OCI-LY3 (cell line): ENCODE measurements at regions not wholly inside any gene's neighbourhood (a gene's known extent, or its start where the extent isn't known, plus 50 kb on each side); places are given as distances from the start of the nearest gene placed in this dataset.

Experiments
- H2AFZ ChIP-seq: fragments of 200-600, 300-600 bp; shearing (Covaris generic); 2 replicates; pipeline ENCODE4 v1.6.0; 2014; ENCODE audit warnings: antibody characterized with exemption, low read depth, low read length
- H3K27ac ChIP-seq: fragments of 200-600, 300-600 bp; sonication (generic); 2 replicates; pipeline ENCODE4 v1.5.1; 2014; ENCODE audit warnings: mild to moderate bottlenecking, low read length, moderate library complexity, mixed read lengths
- H3K27me3 ChIP-seq: fragments of 200-600, 300-600 bp; sonication (generic); 2 replicates; pipeline ENCODE4 v1.6.1; 2014; ENCODE audit warnings: low read depth, low read length, mixed read lengths
- H3K36me3 ChIP-seq: fragments of 200-600, 300-600 bp; sonication (generic); replicated peaks from 2 replicates; pipeline ENCODE3; 2014; ENCODE audit warnings: low read depth, low read length, mixed read lengths
- H3K4me1 ChIP-seq: fragments of 300-600, 200-600 bp; sonication (generic); 2 replicates; pipeline ENCODE4 v1.6.1; 2014; ENCODE audit warnings: low read length, mixed read lengths
- H3K4me2 ChIP-seq: fragments of 200-600, 300-600 bp; sonication (generic); 2 replicates; pipeline ENCODE4 v1.6.1; 2014; ENCODE audit warnings: low read length, mixed read lengths
- H3K4me3 ChIP-seq: fragments of 300-600, 200-600 bp; sonication (generic); 2 replicates; pipeline ENCODE4 v1.5.1; 2014; ENCODE audit warnings: antibody characterized with exemption, mild to moderate bottlenecking, low read length, moderate library complexity
- H3K79me2 ChIP-seq: fragments of 300-600, 200-600 bp; shearing (Covaris generic); 2 replicates; pipeline ENCODE4 v1.6.1; 2014; ENCODE audit warnings: mild to moderate bottlenecking, low read length, mixed read lengths
- H3K9ac ChIP-seq: fragments of 300-600, 200-600 bp; shearing (Covaris generic); 2 replicates; pipeline ENCODE4 v1.6.0; 2014; ENCODE audit warnings: mild to moderate bottlenecking, low read length, moderate library complexity
- H3K9me3 ChIP-seq: fragments of 200-600, 300-600 bp; shearing (Covaris generic); 2 replicates; pipeline ENCODE4 v1.6.1; 2014; ENCODE audit warnings: low read length, mixed read lengths; ENCODE audit not compliant: insufficient read depth
- H4K20me1 ChIP-seq: fragments of 200-600, 300-600 bp; sonication (generic); 2 replicates; pipeline ENCODE4 v1.6.1; 2016; ENCODE audit warnings: low read length, mixed read lengths; ENCODE audit not compliant: insufficient read depth
- EZH2phosphoT487 ChIP-seq: fragments of 200-600 bp; shearing (Covaris generic); IDR thresholded peaks from 2 replicates; pipeline ENCODE4 v1.6.1; 2018; ENCODE audit warnings: antibody characterized with exemption, mixed run types, low read depth
- TF ChIP-seq, protein P1 (sequence below): fragments of 200-600, 300-600 bp; sonication (generic); IDR thresholded peaks from 2 replicates; pipeline ENCODE4 v1.5.1; 2014; ENCODE audit warnings: antibody characterized with exemption, low read length, low read depth

DNA sequence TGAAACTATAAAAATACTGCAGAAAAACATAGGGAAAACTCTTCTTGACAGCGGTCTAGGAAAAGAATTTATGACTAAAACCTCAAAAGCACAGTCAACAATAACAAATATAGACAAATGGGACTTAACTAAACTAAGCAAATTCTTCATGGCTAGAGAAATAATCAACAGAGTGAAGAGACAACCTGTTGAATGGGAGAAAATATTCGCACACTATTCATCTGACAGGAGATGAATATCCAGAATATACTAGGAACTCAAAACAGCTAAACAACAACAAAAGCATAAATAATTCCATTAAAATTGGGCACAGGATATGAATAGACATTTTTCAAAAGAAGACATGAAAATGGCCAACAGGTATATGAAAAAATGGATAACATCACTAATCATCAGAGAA lies 303.6 kb upstream of the PRR20A start:
- no peak overlapping the region for H3K27ac ChIP-seq
- no peaks in the 10 kb centered on the region for H3K79me2 ChIP-seq
- TF ChIP-seq EZH2phosphoT487: no peak
- TF ChIP-seq, protein P1, sequence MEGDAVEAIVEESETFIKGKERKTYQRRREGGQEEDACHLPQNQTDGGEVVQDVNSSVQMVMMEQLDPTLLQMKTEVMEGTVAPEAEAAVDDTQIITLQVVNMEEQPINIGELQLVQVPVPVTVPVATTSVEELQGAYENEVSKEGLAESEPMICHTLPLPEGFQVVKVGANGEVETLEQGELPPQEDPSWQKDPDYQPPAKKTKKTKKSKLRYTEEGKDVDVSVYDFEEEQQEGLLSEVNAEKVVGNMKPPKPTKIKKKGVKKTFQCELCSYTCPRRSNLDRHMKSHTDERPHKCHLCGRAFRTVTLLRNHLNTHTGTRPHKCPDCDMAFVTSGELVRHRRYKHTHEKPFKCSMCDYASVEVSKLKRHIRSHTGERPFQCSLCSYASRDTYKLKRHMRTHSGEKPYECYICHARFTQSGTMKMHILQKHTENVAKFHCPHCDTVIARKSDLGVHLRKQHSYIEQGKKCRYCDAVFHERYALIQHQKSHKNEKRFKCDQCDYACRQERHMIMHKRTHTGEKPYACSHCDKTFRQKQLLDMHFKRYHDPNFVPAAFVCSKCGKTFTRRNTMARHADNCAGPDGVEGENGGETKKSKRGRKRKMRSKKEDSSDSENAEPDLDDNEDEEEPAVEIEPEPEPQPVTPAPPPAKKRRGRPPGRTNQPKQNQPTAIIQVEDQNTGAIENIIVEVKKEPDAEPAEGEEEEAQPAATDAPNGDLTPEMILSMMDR: no peak
- H2AFZ ChIP-seq: no peak overlapping the region
- H3K4me2 ChIP-seq: no peak overlapping the region
- no peak overlapping the region for H3K4me3 ChIP-seq
- no peaks in the 10 kb centered on the region for H3K4me1 ChIP-seq
- no peaks in the 10 kb centered on the region for H3K27me3 ChIP-seq
- H3K9me3 ChIP-seq: no peaks in the 10 kb centered on the region
- no peaks in the 10 kb centered on the region for H3K36me3 ChIP-seq
- no peak overlapping the region for H3K9ac ChIP-seq
- no peaks in the 10 kb centered on the region for H4K20me1 ChIP-seq

DNA sequence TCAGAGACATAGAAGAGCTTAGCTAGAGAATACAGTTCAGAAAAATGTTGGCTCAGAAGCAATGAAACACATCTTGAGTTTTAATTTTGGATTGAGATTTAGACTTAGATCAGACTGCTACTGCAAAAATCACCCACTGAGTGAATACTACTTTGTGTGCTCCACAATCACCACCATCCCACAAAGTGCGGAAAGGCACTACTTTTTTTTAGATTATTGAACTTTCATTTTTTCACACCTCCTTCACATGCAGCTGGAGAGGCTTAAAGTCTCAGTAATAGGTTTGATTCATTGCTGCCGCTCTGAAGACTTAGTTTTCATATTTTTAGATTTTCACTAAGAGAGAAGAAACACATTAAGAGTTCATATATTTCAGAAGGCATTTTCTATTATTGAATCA lies 289.9 kb upstream of the PRR20A start:
- H3K4me3 ChIP-seq: no peak overlapping the region

DNA sequence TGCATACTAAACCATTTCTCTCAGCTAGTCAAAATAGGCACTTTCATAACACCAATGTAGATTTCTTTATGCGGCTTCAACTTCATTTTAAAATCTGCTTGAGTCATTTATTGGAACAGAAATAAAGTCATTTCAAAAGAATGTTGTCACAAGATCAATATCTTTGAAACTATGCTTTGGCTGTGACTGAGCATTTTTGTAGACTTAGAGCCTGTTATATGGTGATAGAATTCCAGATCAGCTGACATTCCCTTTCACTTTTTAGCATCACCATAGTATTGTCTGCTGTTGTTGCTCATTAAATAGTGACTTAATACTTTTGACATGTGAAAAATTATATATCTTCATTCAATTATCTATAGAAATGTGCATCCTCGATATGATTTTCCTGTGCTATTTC lies 279.2 kb upstream of the PRR20A start:
- no peaks in the 10 kb centered on the region for H3K36me3 ChIP-seq
- no peak overlapping the region for H2AFZ ChIP-seq
- H3K9ac ChIP-seq: no peak overlapping the region
- no peaks in the 10 kb centered on the region for H3K27me3 ChIP-seq
- H3K4me1 ChIP-seq: no peaks in the 10 kb centered on the region
- H3K79me2 ChIP-seq: no peaks in the 10 kb centered on the region
- H3K4me2 ChIP-seq: no peak overlapping the region
- no peak for TF ChIP-seq EZH2phosphoT487
- TF ChIP-seq, protein P1: no peak
- no peaks in the 10 kb centered on the region for H4K20me1 ChIP-seq
- no peak overlapping the region for H3K4me3 ChIP-seq
- H3K27ac ChIP-seq: no peak overlapping the region
- H3K9me3 ChIP-seq: no peaks in the 10 kb centered on the region

More for the DNA sequence above, 289.9 kb upstream of the PRR20A start:
- Histone ChIP-seq H3K36me3 (no peaks in the 10 kb centered on the region), H2AFZ (no peak overlapping the region), H3K27me3 (no peaks in the 10 kb centered on the region), H3K4me1 (no peaks in the 10 kb centered on the region), H3K79me2 (no peaks in the 10 kb centered on the region), H3K4me2 (no peak overlapping the region), H3K9me3 (no peaks in the 10 kb centered on the region), H3K9ac (no peak overlapping the region), H4K20me1 (no peaks in the 10 kb centered on the region), H3K27ac (no peak overlapping the region)
- TF ChIP-seq, protein P1: no peak
- no peak for TF ChIP-seq EZH2phosphoT487

DNA sequence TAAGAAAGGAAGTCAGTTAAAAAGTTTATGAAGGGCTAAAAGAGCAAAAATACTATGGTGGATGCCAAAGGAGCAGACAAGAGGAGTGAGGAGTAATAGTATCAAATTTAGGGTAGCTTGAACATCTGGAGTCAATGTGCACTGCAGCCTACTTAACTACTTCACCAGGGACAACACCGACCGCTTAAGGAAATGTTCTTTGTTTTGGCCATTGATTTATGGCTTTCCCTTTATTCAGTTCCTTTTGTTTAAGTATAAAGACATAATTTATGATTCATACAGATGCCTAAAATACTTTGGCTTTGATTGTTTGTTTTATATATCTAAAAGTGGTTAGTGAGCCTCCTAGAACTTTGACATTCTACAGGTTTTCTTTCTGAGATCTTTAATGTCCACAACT lies 276.3 kb upstream of the PRR20A start:
- Histone ChIP-seq H3K27ac (no peak overlapping the region), H3K9me3 (no peaks in the 10 kb centered on the region), H3K4me2 (no peak overlapping the region), H2AFZ (no peak overlapping the region), H3K36me3 (no peaks in the 10 kb centered on the region), H3K9ac (no peak overlapping the region), H3K4me1 (no peaks in the 10 kb centered on the region), H4K20me1 (no peaks in the 10 kb centered on the region), H3K79me2 (no peaks in the 10 kb centered on the region), H3K4me3 (no peak overlapping the region), H3K27me3 (no peaks in the 10 kb centered on the region)
- no peak for TF ChIP-seq EZH2phosphoT487
- TF ChIP-seq, protein P1: no peak
